NAMALWA (cell line): ENCODE measurements at regions not wholly inside any gene's neighbourhood (a gene's known extent, or its start where the extent isn't known, plus 50 kb on each side); places are given as distances from the start of the nearest gene placed in this dataset.
"Not testable (repeated sequence)": the region's sequence is repeated elsewhere in the genome, so short reads cannot be mapped to it uniquely, and the experiment has no call there.

ENCODE experiments used
- DNase-seq: peaks from one replicate; pipeline ENCODE4 v3.0.0-alpha.2; 2015; ENCODE audit warnings: low spot score

DNA sequence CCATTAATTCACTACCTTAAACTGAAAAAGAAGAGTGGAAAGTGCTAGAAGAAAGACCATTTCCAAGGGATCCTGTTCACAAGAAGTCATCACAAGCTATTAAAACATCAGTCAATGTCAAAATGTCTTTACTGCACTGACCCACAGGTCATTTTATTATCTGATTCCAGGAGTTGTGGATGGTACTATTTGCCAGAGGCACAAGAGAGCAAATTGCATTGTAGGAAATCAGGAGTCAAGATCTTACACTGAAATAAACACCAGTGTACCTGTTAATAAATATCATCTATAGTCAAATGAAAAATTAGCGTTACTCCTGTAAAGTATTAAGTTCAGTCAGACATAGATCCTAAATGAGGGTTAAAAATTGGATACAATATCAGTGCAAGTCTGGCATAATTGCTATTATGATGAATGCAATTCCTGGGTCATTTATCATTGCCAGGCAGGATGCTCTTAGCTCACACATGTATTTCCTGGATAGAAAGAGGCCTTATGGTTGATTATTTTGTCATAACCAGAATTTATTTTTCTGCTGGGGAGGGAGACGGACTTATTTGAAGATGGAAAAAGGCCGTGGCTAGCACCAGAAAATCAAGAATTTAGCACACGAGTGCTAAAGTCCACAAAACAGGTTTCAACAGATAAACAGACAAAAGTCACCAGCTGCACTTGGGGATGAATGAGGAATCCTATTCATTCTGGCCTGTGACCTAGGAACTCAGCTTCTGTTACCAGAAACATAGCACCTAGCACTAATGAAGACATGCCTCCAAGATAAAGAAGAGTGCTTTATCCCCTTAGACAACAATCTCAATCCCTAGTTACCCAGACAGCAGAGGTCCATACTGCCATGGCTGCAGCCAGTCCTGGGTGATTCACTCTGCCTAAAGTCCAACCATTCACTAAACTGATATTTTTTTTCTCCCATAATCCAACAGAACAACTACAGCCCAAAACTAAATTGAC lies 683.1 kb upstream of the POM121L12 start:
- DNase-seq, result no peak

DNA sequence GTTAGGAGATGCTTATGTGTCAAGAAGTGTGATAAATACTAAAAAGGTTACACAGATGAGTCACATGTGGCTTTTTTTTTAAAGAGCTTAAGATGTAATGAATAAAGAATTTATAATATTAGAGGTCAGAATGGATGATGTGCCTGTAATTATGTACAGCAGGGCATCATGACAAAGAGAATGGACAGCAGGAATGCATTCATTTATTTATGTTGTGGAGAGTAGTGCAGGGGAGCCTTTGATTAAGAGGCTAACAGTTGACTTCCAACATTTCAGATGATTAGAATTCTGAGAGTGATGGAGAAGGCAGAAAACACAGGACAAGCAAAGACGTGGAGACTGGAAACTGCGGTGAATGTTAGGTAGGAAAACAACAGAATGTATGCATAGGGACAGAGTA lies 691.4 kb upstream of the POM121L12 start:
- DNase-seq, result no peak

DNA sequence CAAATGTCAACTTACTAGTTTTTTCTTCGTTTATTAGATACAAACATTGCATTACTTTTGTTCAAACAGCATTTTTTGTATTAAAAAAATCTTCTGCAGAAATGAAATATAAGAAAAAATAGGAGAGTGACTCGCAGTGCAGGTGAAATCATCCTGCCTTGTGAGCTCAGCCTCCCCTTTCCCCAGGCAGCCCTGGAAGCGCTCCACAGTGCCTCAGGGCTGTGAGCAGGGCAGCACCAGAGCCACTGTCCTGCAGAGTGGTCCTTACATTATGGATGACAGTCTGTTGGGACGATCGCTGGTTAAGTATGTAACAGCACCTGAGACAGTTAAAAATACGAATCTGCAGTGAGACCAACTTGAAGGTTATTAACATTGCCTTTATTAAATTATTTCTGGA lies 695.4 kb upstream of the POM121L12 start:
- no peak for DNase-seq

DNA sequence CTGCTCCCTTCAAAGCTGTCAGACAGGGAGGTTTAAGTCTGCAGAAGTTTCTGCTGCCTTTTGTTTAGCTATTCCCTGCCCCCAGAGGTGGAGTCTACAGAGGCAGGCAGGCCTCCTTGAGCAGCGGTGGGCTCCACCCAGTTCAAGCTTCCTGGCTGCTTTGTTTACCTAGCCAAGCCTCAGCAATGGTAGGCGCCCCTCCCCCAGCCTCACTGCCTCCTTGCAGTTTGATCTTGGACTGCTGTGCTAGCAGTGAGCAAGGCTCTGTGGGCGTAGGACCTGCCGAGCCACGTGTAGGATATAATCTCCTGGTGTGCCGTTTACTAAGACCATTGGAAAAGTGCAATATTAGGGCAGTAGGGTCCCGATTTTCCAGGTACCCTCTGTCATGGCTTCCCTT lies 707.1 kb upstream of the POM121L12 start:
- not testable (repeated sequence) for DNase-seq

DNA sequence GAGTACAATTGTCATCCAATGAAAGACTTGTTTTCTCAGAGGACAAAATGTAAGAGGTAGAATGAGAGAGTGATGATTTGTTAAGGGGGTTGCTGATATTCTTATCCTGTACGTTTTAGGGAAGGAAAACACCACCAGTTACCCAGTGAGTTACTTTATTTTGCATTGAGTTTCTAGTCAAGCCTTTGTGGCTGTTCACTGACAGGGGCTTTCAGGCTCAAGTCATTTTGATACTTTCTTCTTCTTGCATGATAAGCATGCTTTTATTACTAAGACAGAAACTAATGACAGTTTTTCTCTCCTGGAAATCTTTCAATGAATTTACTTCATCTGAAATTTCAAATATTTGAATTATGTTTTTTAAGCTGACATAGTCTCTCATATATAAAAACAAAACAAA lies 710.2 kb upstream of the POM121L12 start:
- DNase-seq, result no peak

DNA sequence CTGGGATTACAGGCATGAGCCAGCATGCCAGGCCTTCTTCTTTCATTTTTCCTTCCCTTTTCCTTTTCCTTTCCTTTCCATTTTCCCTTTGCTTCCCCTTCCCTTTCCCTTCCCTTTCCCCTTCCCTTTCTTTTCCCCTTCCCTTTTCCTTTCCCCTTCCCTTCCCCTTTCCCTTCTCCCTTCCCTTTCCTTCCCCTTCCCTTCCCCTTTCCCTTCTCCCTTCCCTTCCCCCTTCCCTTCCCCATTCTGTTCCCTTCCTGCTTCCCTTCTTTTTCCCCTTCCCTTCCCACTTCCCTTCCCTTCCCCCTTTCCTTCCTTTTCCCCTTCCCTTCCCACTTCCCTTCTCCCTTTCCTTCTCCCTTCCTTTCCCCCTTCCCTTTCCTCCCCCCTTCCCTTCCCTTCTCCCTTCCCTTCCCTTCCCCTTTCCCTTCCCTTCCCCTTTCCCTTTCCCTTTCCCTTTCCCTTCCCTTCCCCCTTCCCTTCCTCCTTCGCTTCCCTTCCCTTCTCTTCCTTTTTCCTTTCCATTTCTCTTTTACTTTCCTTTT lies 712.2 kb upstream of the POM121L12 start:
- DNase-seq, result no peak

DNA sequence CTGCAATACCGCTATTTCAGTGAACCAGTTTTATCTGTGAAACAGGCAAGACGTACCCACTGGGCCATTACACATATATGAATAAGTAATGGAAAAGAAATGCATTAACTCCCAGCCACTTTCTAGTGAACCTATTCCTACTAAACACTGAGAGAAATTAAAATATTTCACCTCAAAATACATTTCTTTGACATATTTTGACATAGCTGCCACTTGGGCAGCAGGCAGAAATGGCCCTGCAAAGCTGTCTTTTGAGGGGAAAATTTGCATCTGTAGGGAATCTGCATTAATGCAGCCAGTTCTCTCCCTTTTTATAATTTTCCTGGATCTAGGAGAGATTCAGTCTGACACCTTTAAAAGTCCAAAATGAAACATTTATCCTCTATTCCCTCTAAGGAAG lies 714.8 kb upstream of the POM121L12 start:
- DNase-seq, result no peak

DNA sequence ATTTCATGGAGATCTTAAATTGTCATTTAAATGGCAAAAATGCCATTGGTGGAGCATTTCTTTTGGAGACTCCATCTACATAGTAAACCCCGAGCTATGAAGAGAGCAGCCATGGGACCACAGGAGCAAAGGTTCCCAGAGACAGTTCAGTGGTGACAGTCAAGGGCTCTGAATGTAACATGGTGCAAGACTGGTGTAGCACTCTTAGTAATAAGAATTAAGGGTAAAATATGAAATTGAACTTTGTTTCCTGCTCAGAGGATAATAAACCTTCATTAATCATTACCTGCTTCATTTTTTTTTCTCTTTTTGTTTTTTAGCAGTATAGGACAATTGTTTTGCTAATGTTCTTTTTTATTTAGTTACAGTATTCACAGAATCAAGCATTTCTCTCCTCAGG lies 717.5 kb upstream of the POM121L12 start:
- no peak for DNase-seq

DNA sequence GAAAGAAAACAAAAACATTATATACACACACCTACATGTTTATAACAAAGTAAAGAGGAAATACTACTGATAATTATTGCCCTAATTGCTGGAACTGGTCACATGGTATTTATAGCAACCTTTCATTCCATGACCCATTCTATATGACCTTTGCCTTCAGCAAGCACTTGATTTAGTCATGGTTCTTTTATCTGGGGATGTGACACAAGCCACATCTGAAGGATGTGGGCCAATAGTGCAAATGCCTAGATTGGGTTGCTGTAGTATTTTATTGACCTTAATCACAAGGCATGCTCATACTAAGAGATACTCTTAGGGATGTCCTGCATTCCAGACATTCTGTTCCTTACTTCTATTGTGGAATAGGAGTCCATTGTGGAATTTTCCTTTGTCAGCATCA lies 723.5 kb upstream of the POM121L12 start:
- DNase-seq, result no peak

DNA sequence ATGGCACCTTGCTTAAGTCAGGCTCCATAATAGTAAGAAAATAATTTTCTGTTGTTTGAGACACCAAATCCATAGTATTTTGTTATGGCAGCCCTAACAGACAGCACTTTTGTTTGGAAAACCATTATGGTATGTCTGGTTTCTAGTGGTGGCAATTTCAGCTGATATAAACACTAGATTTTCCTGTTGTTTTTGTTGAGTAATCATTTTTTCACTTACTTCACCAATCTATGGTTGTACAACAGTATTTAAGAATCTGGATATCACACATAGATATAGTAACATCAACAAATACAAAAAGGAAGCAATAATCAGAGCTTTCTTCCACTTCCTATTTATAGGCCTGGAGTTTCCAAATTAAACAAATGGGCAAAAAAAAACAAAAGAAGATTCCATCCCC lies 725.8 kb upstream of the POM121L12 start:
- DNase-seq, result no peak

DNA sequence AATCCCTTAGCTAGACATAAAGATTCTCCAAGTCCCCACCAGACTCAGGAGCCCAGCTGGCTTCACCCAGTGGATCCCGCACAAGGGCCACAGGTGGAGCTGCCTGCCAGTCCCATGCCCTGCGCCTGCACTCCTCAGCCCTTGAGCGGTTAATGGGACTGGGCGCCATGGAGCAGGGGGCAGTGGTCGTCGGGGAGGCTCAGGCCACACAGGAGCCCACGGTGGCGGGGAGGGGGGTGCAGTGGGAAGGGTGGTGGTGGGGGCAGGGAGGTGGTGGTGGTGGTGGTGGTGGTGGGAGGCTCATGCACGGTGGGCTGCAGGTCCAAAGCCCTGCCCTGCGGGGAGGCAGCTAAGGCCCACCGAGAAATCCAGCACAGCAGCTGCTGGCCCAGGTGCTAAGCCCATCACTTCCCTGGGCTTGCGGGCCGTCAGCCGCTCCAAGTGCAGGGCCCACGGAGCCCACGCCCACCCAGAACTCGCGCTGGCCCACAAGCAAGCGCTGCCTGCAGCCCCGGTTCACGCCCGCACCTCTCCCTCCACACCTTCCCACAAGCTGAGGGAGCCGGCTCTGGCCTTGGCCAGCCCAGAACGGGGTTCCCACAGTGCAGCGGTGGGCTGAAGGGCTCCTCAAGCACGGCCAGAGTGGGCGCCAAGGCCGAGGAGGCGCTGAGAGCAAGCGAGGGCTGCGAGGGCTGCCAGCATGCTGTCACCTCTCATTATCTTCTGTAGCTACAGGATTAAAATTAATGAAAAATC lies 732.5 kb upstream of the POM121L12 start:
- DNase-seq, result no peak

DNA sequence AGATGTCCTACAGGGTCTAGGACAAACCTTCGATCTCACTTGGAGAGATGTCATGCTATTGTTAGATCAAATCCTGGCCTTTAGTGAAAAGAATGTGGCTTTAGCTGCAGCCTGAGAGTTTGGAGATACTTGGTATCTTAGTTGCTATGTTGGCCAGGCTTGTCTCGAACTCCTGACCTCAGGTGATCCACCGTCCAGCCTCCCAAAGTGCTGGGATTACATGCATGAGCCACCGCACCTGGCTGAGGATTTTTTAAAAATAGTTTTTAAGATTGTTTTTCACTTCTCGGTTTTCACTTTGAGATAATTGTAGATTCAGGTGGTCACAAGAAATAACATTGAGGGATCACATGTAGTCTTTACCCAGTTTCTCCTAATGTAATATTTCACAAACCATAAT lies 738.3 kb upstream of the POM121L12 start:
- no peak for DNase-seq

DNA sequence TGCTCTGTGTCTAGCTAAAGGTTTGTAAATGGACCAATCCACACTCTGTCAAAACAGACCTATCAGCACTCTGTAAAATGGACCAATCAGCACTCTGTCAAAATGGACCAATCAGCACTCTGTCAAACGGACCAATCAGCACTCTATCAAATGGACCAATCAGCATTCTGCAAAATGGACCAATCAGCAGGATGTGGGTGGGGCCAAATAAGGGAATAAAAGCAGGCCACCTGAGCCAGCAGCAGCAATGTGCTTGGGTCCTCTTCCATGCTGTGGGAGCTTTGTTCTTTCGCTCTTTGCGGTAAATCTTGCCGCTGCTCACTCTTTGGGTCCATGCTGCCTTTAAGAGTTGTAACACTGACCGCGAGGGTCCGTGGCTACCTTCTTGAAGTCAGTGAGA lies 740.5 kb upstream of the POM121L12 start:
- peak; percentile 46 for DNase-seq

DNA sequence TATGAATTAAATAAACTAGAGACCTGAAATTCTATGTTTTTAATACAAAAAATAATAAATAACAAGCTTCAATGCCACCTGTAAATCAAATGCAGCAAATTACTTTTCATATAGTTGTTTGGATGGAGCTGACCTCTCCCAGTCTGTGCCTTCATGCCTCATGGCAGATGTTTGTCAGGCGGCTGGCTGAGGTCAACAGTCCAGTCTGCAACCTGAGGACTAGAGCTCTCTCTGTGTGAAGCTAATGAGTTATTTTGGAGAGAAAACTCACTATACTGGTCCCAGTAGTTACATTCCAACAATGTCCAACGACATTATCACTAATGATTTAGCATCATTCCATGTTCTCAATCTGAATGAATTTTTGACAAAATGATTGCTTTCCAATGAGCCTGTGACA lies 746.2 kb upstream of the POM121L12 start:
- no peak for DNase-seq

DNA sequence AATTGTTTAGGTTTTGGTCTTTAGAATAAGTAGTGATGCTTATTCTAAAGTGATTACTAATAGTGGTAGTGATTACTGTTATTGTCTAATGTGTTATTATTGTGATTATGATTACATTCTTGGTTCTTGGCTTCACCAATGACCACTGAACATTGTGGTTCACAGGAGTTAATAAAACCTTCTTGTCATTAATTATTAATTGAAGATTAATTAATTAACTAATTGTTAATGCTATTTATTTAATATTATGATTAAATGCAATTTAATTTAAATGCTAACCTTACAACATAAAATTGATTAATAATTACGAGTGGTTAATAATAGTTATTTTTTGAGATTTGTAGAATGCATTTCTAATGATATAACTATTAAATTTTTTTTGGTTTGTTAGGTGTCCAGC lies 747.7 kb upstream of the POM121L12 start:
- DNase-seq, result no peak

DNA sequence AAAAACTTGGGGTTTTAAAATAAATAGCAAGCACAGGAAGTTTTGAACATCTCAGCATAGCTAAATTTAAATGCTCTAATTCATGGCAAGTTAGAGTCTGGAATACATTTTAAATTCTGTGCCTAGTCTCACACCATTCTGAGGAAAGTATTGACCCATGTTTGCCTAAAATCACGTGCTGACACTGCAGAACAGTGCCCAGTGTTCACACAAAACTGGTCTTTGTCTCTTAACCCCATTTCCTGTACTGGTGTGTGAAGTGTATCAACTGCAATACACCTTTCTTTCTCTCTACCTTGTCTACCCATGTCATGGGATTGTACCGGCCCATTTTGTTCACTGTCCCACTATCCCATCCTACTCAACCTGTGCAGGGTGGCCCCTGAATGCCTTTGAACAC lies 749.7 kb upstream of the POM121L12 start:
- no peak for DNase-seq

DNA sequence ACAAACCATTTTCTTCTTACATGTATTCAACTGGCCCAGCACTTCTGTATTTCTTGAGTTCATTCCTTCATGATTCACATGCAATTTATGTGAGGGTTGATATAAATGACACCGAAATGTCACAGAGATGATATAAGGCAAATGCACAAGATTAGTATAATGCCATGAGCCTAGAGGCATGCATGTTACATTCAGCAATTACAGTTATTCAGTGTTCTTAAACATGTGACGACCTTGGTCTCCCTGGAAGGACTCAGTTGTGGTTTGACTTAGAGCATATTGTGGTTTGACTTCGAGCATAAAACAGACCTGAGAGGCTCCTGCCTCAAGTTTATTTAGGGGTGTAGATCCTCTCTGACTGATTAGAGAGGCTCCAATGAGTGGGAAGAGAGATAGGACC lies 752.1 kb upstream of the POM121L12 start:
- no peak for DNase-seq

DNA sequence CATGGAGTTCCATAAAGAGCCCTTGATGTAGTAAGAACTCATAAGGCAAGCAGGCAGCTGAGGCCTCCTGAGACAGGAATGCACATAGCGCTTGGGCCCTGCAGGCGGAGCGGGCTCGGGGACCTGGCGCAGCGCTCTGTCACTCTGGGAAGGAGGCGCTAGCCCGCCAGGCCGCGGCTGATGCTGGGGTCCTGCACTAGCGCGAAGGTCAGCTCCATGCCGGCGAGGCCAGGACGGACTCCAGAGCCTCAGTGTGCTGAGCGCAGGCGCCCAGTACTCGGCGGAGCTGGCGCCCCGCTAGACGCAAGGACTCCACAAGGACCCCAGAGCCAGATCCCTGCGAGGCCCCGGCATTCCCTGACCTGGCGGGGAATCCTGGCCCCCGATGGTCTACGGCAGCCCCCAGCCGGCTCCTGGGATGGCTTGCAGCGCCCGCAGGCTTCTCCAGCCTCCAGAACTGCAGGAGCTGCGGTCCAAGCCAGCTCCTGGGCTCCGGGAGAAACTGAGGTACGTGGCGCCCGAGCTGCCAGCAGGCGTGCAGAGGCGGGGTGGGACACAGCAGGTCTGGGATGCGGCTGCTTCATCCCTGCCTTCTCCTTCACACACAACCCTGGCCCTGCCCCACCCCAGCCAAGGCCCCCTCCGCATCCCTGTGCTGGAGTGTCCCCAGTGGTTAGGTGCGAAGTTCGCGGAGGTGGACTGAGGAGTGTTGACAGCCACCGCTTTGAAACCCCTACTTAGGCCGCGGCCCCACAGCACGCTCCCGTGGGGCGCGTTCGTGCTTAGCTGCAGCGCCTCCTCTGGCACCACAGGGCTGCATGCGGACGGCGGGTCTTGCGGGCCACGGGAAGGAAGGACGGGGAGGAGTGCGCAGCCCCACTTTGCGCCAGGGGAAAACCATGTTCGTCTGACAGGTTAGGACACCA lies 761.5 kb upstream of the POM121L12 start:
- DNase-seq, result no peak

DNA sequence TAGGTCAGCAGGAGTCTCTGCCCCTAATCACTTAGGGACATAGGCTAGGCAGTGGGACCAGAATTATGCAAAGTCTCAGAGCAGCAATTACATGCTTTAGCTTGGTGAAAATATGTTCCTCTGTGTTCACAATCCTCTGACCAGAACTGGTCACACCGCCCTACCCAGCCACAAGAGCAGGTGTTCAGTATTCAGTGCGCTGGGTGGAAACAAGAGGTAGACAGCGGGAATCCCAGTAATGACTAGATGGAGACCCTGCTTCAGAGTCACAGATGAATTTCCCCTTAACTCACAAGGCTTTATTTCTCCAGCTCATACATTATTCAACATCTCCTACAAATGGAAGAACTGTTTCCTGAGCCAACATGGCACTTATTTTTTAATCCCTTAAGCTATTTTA lies 763.7 kb upstream of the POM121L12 start:
- no peak for DNase-seq

DNA sequence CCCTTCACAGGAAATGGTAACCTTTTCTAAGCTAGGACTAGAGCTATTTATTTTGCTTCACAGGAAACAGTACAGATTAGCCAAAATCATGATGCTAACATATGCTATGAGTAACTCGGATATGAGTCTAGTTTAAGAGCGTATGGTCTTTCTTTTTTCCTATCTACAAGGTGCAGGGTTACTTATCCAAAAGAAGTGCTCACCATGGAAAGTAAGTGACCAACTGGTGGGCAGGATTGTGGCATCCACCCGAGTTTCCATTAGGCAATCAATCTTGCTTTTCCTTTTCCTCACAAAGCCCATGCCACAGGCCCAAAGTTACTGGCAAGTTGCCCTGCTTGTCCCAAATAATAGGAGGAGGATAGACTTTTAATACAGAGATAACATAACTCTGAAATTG lies 765.1 kb upstream of the POM121L12 start:
- no peak for DNase-seq

DNA sequence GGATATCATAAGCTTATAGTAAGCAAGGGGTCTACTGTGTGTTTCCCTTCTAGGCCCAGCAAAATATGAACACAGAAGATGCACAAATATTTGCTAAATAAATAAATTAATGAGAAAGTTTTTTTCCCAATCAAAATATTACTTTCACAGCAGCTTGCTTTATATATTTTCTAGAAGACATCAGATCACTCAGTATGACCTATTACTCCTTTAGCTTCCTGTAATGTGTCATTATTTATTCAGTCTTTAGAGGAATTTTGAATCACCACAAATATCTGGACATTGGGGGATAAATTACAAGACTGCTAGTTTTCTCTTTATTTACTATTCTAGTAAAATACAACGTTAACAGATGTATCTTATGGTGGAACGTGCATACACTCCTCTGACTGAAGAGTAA lies 765.8 kb upstream of the POM121L12 start:
- no peak for DNase-seq

DNA sequence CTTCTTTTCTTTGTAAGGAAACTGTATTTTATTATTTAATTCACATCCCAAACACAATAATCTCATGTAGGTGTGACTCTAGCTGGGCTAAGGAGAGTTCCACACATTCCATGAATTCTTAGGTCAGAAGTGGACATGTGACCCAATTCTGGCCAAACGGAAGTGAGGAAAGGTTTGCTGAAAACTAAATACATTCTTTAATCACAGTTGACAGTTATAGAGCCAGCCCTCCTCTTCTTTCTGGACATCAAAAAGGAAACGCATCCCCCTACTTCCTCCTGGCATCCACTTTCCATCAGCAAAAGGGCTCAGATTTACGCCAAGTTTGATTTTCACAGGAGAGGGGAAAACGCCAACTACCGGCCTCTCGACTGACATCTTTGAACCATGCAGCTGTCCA lies 774.4 kb upstream of the POM121L12 start:
- DNase-seq, result no peak
